GM12864 (cell line): ENCODE measurements at regions not wholly inside any gene's neighbourhood (a gene's known extent, or its start where the extent isn't known, plus 50 kb on each side); places are given as distances from the start of the nearest gene placed in this dataset.

Experiments
- DNase-seq: peaks from one replicate; pipeline ENCODE4 v3.0.0-alpha.2; 2011; ENCODE audit warnings: low read depth
- H3K4me3 ChIP-seq: 2 replicates; pipeline ENCODE4 v1.5.1; 2011; ENCODE audit warnings: mild to moderate bottlenecking, low read depth, low read length, control low read depth
- TF ChIP-seq, protein P1 (sequence below): IDR thresholded peaks from 2 replicates; pipeline ENCODE4 v1.5.1; 2011; ENCODE audit warnings: low read depth, mild to moderate bottlenecking, moderate library complexity, low read length, control low read depth, inconsistent platforms; ENCODE audit errors: missing control alignments

- no peak overlapping the region for H3K4me3 ChIP-seq
- DNase-seq = no peak
- TF ChIP-seq, protein P1, sequence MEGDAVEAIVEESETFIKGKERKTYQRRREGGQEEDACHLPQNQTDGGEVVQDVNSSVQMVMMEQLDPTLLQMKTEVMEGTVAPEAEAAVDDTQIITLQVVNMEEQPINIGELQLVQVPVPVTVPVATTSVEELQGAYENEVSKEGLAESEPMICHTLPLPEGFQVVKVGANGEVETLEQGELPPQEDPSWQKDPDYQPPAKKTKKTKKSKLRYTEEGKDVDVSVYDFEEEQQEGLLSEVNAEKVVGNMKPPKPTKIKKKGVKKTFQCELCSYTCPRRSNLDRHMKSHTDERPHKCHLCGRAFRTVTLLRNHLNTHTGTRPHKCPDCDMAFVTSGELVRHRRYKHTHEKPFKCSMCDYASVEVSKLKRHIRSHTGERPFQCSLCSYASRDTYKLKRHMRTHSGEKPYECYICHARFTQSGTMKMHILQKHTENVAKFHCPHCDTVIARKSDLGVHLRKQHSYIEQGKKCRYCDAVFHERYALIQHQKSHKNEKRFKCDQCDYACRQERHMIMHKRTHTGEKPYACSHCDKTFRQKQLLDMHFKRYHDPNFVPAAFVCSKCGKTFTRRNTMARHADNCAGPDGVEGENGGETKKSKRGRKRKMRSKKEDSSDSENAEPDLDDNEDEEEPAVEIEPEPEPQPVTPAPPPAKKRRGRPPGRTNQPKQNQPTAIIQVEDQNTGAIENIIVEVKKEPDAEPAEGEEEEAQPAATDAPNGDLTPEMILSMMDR = no peak
Measured at GRCh38 chr10:80760914-80761371, 223.2 kb downstream of the SH2D4B start.

GRCh38 chr10:80767963-80768362 lies 230.3 kb downstream of the SH2D4B start:
- no peak for DNase-seq
- TF ChIP-seq, protein P1 = no peak
- H3K4me3 ChIP-seq = no peak overlapping the region

- TF ChIP-seq, protein P1 = no peak
- no peak overlapping the region for H3K4me3 ChIP-seq
- DNase-seq = no peak
Measured at GRCh38 chr10:80769700-80770160, 232.0 kb downstream of the SH2D4B start.

GRCh38 chr10:80770239-80770638 lies 232.5 kb downstream of the SH2D4B start:
- no peak overlapping the region for H3K4me3 ChIP-seq
- TF ChIP-seq, protein P1 = no peak
- DNase-seq = no peak

DNA sequence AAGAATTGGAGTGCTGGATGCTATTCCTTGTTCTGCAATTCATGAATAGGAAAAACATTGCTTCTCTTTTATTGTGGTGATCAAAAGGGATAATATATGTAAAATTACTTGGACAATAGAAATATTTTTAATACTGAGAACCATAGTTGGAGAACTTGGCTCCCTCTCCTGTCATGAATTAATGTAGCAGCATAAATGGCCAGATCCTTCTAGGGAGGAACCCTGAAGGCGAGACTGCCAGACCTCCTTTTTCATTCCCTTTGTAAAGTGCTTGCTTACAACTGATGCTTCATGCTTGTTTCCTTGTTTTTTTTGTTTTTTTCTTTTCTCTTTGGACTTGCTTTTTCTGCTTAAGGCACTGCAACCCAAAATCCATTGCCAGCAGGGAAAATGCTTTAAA lies 233.6 kb downstream of the SH2D4B start:
- TF ChIP-seq, protein P1 = no peak
- no peak for DNase-seq
- H3K4me3 ChIP-seq = no peak overlapping the region

DNA sequence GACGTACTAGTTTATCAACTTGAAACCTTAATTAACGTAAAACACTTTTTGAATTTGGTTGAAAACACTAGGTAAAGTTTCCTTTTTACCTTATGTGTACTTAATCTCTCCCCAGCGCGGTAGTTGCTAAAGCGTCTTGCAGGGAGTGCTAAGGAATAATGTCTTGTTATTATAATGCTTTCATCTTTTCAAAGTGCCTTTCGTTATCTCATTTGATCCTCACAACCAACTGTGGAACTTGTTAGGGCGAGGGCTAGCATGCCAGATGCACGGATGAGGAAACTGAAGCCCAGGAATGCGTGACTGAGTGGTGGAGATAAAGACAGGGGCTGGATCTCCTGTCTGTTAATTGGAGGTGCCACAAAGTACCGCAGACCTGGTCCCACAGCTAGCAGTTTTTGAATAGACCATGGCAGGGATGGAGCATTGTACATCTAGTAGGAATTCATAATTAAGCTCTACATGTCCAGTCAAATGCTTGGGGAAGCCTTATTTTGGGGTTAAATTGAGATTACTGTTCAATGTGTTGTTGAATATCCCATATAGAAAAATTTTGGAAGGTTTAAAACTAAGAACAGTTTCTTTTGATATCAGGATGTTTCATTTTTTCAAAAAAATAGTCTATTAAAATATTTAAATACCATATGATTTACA lies 234.3 kb downstream of the SH2D4B start:
- no peak for DNase-seq
- TF ChIP-seq, protein P1 = no peak
- no peak overlapping the region for H3K4me3 ChIP-seq

DNA sequence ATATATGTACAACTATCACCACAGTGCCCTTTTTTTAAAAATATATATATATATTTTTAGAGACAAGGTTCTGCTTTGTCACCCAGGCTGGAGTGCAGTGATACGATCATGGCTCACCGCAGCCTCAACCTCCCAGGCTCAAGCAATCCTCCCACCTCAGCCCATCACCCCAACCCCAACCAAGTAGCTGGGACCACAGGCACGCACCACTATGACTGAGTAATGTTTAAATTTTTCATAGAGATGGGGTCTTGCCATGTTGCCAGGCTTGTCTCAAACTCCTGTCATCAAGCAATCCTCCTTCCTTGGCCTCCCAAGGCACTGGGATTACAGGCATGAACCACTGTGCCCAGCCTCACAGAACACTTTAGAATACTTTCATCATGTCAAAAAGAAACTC lies 234.9 kb downstream of the SH2D4B start:
- DNase-seq = no peak
- H3K4me3 ChIP-seq = no peak overlapping the region
- TF ChIP-seq, protein P1 = no peak
